Activated CD4-positive, alpha-beta memory T cell treated with anti-CD3 and anti-CD28 coated beads for 36 hours (primary cell): ENCODE measurements at regions not wholly inside any gene's neighbourhood (a gene's known extent, or its start where the extent isn't known, plus 50 kb on each side); places are given as distances from the start of the nearest gene placed in this dataset.

Experiments
- CTCF ChIA-PET: fragments of 350-600 bp; sonication (Branson Sonifier 250); formaldehyde crosslinking; loops from one replicate; lab custom pipeline; 2021; ENCODE audit warnings: antibody characterized with exemption, inconsistent platforms; lab: Charles Lee
- POLR2A ChIA-PET: fragments of 350-600 bp; sonication (Branson Sonifier 250); formaldehyde crosslinking; loops from one replicate; lab custom pipeline; 2021; ENCODE audit warnings: antibody characterized with exemption; lab: Charles Lee
- DNase-seq: peaks from one replicate; pipeline ENCODE4 v3.0.0-alpha.2; 2020
- H3K27ac Mint-ChIP-seq: one replicate; pipeline ENCODE4 v1.8.0; 2021; ENCODE audit warnings: mixed read lengths
- H3K27me3 Mint-ChIP-seq: one replicate; pipeline ENCODE4 v1.8.0; 2021; ENCODE audit warnings: mixed read lengths
- H3K36me3 Mint-ChIP-seq: one replicate; pipeline ENCODE4 v1.8.0; 2021; ENCODE audit warnings: mixed read lengths
- H3K4me1 Mint-ChIP-seq: one replicate; pipeline ENCODE4 v1.8.0; 2021; ENCODE audit warnings: low read depth, mixed read lengths
- H3K4me3 Mint-ChIP-seq: one replicate; pipeline ENCODE4 v1.8.0; 2021; ENCODE audit warnings: mild to moderate bottlenecking, mixed read lengths
- H3K9me3 Mint-ChIP-seq: one replicate; pipeline ENCODE4 v1.8.0; 2021; ENCODE audit warnings: mixed read lengths
- intact Hi-C: fragments of 100-400 bp; cut with micrococcal nuclease; formaldehyde crosslinking; loops from one replicate; pipeline ENCODE4 v1.15.1; 2023

DNA sequence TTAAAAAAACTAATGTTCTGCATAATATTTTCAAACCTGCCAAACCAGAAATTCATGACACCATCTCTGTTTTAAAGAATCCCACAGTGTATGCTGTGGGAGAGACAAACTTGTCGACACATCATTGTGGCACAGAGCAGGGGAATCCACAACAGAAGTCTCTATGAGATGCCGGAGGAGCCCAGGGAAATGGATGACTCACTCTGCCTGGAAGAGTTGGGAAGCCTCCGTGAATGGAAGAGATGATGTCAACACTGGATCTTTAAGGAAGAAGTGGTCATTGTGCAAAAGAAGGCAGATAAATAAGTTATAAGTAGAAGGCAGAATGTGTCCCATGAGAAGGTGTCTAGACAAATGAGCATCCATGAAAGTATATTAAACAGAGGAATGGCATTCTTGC lies 595.1 kb downstream of the RAB28 start:
- Mint-ChIP-seq H3K4me1 (no peaks in the 10 kb centered on the region), H3K27me3 (no peaks in the 10 kb centered on the region), H3K36me3 (peaks cover 2% of the 10 kb centered on the region), H3K27ac (no peak overlapping the region), H3K9me3 (peaks cover 21% of the 10 kb centered on the region), H3K4me3 (no peak overlapping the region)
- intact Hi-C loops: no loop called here
- DNase-seq: no peak
- POLR2A ChIA-PET: no interaction called here
- CTCF ChIA-PET: no interaction called here

- no peaks in the 10 kb centered on the region for H3K27me3 Mint-ChIP-seq
- no peaks in the 10 kb centered on the region for H3K4me1 Mint-ChIP-seq
- peaks cover 21% of the 10 kb centered on the region for H3K9me3 Mint-ChIP-seq
- no peak for DNase-seq
- CTCF ChIA-PET: no interaction called here
- intact Hi-C loops: no loop called here
- POLR2A ChIA-PET: no interaction called here
- H3K4me3 Mint-ChIP-seq: no peak overlapping the region
- no peak overlapping the region for H3K27ac Mint-ChIP-seq
- H3K36me3 Mint-ChIP-seq: peaks cover 2% of the 10 kb centered on the region
Measured at GRCh38 chr4:12884846-12885796, 599.0 kb downstream of the RAB28 start.

- ChIA-PET POLR2A (no interaction called here), CTCF (no interaction called here)
- intact Hi-C loops: no loop called here
- Mint-ChIP-seq H3K4me1 (no peaks in the 10 kb centered on the region), H3K9me3 (peaks cover 14% of the 10 kb centered on the region), H3K27ac (no peak overlapping the region), H3K27me3 (no peaks in the 10 kb centered on the region), H3K4me3 (no peak overlapping the region), H3K36me3 (peaks cover 2% of the 10 kb centered on the region)
- no peak for DNase-seq
Measured at GRCh38 chr4:12881945-12882584, 602.1 kb downstream of the RAB28 start.

- DNase-seq: no peak
- Mint-ChIP-seq H3K27ac (no peak overlapping the region), H3K36me3 (no peaks in the 10 kb centered on the region), H3K9me3 (peaks cover 14% of the 10 kb centered on the region), H3K27me3 (no peaks in the 10 kb centered on the region), H3K4me3 (no peak overlapping the region), H3K4me1 (no peaks in the 10 kb centered on the region)
- intact Hi-C loops: no loop called here
- ChIA-PET CTCF (no interaction called here), POLR2A (no interaction called here)
Measured at GRCh38 chr4:12880844-12881243, 603.3 kb downstream of the RAB28 start.

DNA sequence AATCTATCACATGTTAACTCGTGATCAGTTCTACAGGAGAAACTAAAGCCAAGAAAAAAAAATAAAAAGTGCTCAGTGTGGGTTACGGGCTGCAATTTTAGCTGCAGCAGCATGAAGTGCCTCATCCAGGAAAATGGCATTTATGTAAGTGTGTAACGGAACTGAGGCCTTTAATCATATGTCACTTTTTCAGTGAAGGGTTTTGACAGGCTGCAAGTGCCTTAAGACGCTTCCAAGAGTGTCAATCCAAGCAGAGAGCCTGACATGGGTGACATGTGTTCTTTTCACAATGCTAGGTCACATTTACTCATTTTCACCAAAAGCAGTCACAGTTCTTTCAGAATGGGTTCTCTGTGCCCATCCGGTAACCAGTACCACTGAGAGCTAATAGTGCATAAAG lies 604.6 kb downstream of the RAB28 start:
- Mint-ChIP-seq H3K27me3 (no peaks in the 10 kb centered on the region), H3K36me3 (no peaks in the 10 kb centered on the region), H3K4me1 (no peaks in the 10 kb centered on the region), H3K4me3 (no peak overlapping the region), H3K27ac (no peak overlapping the region), H3K9me3 (peaks cover 6% of the 10 kb centered on the region)
- intact Hi-C loops: no loop called here
- ChIA-PET POLR2A (no interaction called here), CTCF (no interaction called here)
- no peak for DNase-seq

GRCh38 chr4:12875640-12876243 lies 608.4 kb downstream of the RAB28 start:
- CTCF ChIA-PET: no interaction called here
- DNase-seq: no peak
- Mint-ChIP-seq H3K27ac (no peak overlapping the region), H3K27me3 (no peaks in the 10 kb centered on the region), H3K4me1 (no peaks in the 10 kb centered on the region), H3K4me3 (no peak overlapping the region), H3K9me3 (peaks cover 5% of the 10 kb centered on the region), H3K36me3 (no peaks in the 10 kb centered on the region)
- intact Hi-C loops: no loop called here
- POLR2A ChIA-PET: no interaction called here

DNA sequence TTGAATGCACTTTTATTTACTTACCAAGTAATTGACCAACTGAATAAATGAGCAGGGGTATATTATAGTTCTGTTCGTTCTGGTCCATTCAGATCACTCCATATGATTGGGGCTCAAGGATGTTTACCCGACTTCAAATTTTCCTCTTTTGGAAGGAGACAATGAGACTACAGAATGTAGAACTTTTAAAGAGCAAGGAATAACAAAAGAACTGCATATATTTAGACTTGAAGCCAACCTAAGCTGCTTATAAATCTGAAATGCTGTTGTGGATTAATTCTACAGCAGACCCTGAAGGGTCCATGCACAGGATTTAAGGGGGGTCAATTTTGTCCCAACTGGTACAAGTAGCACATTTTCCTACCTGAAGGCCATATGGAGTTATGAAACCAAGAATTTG lies 610.8 kb downstream of the RAB28 start:
- no peaks in the 10 kb centered on the region for H3K27me3 Mint-ChIP-seq
- no peak overlapping the region for H3K4me3 Mint-ChIP-seq
- H3K4me1 Mint-ChIP-seq: no peaks in the 10 kb centered on the region
- H3K9me3 Mint-ChIP-seq: peaks cover 16% of the 10 kb centered on the region
- DNase-seq: no peak
- ChIA-PET POLR2A (no interaction called here), CTCF (no interaction called here)
- no peak overlapping the region for H3K27ac Mint-ChIP-seq
- intact Hi-C loops: no loop called here
- H3K36me3 Mint-ChIP-seq: no peaks in the 10 kb centered on the region

GRCh38 chr4:12861422-12861821 lies 622.7 kb downstream of the RAB28 start:
- H3K27me3 Mint-ChIP-seq: no peaks in the 10 kb centered on the region
- H3K4me3 Mint-ChIP-seq: no peak overlapping the region
- no peak overlapping the region for H3K27ac Mint-ChIP-seq
- intact Hi-C loops: no loop called here
- H3K4me1 Mint-ChIP-seq: no peaks in the 10 kb centered on the region
- H3K36me3 Mint-ChIP-seq: no peaks in the 10 kb centered on the region
- CTCF ChIA-PET: interaction anchor here (1.6 kb wide), 1 partner anchor 9 kb away, joined by 5 read pairs; no protein-coding TSS in a partner anchor
- POLR2A ChIA-PET: interaction anchor here (1.2 kb wide), 1 partner anchor 22 kb away, joined by 3 read pairs; no protein-coding TSS in a partner anchor
- no peaks in the 10 kb centered on the region for H3K9me3 Mint-ChIP-seq
- DNase-seq: no peak

- H3K4me1 Mint-ChIP-seq: peaks cover 5% of the 10 kb centered on the region
- ChIA-PET POLR2A (no interaction called here), CTCF (interaction anchor here (1.0 to 1.6 kb wide), 2 partner anchors 9 to 579 kb away, joined by 3 to 5 read pairs; no protein-coding TSS in a partner anchor)
- no peak overlapping the region for H3K4me3 Mint-ChIP-seq
- H3K27me3 Mint-ChIP-seq: peaks cover 2% of the 10 kb centered on the region
- H3K9me3 Mint-ChIP-seq: no peaks in the 10 kb centered on the region
- H3K27ac Mint-ChIP-seq: no peak overlapping the region
- DNase-seq: no peak
- no peaks in the 10 kb centered on the region for H3K36me3 Mint-ChIP-seq
- intact Hi-C loops: loop anchor here (1.0 to 5.0 kb wide), 2 partner anchors 580 to 697 kb away; no protein-coding TSS in a partner anchor
Measured at GRCh38 chr4:12852338-12853307, 631.5 kb downstream of the RAB28 start.

GRCh38 chr4:12846368-12846767 lies 637.8 kb downstream of the RAB28 start:
- ChIA-PET CTCF (no interaction called here), POLR2A (no interaction called here)
- no peak for DNase-seq
- no peaks in the 10 kb centered on the region for H3K36me3 Mint-ChIP-seq
- intact Hi-C loops: no loop called here
- H3K9me3 Mint-ChIP-seq: no peaks in the 10 kb centered on the region
- H3K27ac Mint-ChIP-seq: no peak overlapping the region
- H3K4me1 Mint-ChIP-seq: no peaks in the 10 kb centered on the region
- H3K4me3 Mint-ChIP-seq: no peak overlapping the region
- peaks cover 2% of the 10 kb centered on the region for H3K27me3 Mint-ChIP-seq

GRCh38 chr4:12844141-12844540 lies 640.0 kb downstream of the RAB28 start:
- H3K9me3 Mint-ChIP-seq: peaks cover 2% of the 10 kb centered on the region
- no peak overlapping the region for H3K27ac Mint-ChIP-seq
- no peak overlapping the region for H3K4me3 Mint-ChIP-seq
- ChIA-PET CTCF (no interaction called here), POLR2A (no interaction called here)
- no peaks in the 10 kb centered on the region for H3K4me1 Mint-ChIP-seq
- no peak for DNase-seq
- H3K36me3 Mint-ChIP-seq: no peaks in the 10 kb centered on the region
- intact Hi-C loops: no loop called here
- H3K27me3 Mint-ChIP-seq: peaks cover 2% of the 10 kb centered on the region
